ENCODE measurements at regions not wholly inside any gene's neighbourhood (a gene's known extent, or its start where the extent isn't known, plus 50 kb on each side); places are given as distances from the start of the nearest gene placed in this dataset.
"Not testable (repeated sequence)": the region's sequence is repeated elsewhere in the genome, so short reads cannot be mapped to it uniquely, and the experiment has no call there.

DNA sequence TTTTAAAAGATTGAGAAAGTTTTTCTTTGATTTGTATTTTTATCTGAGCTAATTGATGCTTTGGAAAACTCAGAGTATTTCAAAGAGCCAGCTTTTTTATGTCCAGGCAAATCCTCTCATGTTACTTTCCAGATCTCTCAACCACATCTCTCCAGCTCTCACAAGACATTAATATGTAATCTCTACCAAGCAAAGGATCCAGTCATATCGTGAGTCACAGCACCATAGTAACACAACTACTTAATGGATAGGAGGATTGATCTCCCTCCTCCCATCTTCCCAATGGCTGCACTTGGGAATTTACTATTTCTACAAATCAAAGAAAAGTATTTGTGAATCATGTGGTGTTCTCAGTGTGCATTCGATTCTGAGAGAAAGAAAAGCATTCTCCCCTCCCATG, 63.3 kb downstream of the POU4F1 start:
- TF ChIP-seq, protein P1, sequence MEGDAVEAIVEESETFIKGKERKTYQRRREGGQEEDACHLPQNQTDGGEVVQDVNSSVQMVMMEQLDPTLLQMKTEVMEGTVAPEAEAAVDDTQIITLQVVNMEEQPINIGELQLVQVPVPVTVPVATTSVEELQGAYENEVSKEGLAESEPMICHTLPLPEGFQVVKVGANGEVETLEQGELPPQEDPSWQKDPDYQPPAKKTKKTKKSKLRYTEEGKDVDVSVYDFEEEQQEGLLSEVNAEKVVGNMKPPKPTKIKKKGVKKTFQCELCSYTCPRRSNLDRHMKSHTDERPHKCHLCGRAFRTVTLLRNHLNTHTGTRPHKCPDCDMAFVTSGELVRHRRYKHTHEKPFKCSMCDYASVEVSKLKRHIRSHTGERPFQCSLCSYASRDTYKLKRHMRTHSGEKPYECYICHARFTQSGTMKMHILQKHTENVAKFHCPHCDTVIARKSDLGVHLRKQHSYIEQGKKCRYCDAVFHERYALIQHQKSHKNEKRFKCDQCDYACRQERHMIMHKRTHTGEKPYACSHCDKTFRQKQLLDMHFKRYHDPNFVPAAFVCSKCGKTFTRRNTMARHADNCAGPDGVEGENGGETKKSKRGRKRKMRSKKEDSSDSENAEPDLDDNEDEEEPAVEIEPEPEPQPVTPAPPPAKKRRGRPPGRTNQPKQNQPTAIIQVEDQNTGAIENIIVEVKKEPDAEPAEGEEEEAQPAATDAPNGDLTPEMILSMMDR (IDR thresholded peaks at IDR 0.05; ENCODE audit: borderline replicate concordance, insufficient read depth, low read depth, low read length), result no peak
- H3K4me3 ChIP-seq (ENCODE audit: low read depth, low read length), result no peak overlapping the region

DNA sequence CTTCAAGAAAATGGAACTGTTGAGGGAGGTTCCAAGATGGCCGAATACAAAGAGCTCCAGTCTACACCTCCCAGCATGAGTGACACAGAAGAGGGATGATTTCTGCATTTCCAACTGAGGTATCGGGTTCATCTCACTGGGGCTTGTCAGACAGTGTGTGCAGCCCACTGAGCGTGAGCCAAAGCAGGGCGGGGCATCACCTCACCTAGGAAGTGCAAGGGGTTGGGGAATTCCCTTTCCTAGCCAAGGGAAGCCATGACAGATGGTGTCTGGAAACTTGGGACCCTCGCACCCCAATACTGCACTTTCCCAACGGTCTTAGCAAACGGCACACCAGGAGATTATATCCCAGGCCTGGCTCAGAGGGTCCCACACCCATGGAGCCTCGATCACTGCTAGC, 77.3 kb downstream of the POU4F1 start:
- not testable (repeated sequence) for H3K4me3 ChIP-seq (ENCODE audit: low read depth, low read length)

DNA sequence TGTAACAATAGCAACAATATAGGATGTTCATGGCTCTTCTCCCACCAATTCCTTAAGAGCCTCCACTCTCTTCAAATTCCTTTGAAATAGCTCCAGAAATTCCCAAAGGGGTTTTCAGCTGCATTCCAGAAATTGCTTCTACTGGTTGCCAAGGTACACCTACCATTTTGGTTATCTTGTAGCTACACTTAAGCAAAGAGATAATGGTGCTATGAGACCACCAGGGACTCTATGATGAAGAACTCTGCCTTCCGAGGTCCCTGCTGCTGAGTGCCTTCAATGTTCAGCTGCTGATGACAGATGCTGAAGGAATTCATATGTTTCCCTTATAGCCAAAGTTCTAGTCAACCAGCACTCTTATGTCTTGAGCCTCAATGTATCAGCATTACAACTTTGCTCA, 78.4 kb downstream of the POU4F1 start:
- H3K4me3 ChIP-seq (ENCODE audit: low read depth, low read length), result no peak overlapping the region

DNA sequence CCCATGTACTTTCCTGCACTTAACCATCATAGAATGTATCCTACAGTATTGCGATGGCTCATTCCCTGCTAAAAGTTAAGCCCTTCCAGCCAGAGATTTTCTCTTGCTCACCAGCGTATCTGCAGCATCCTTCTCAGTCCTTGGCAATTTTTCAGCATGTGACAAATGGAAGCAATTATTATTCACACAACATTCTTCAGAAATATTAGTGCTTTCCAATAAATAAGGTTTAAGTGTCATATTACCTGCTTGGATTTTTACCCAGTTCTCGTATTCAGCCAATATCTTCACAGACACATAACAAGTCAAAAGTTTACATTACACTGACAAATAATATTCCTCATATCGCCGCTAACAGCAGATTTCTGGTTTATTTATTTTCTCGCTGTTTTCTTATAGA, 82.3 kb downstream of the POU4F1 start:
- H3K4me3 ChIP-seq (ENCODE audit: low read depth, low read length), result no peak overlapping the region
- TF ChIP-seq, protein P1 (IDR thresholded peaks at IDR 0.05; ENCODE audit: borderline replicate concordance, insufficient read depth, low read depth, low read length), result no peak

More for the DNA sequence above, 78.4 kb downstream of the POU4F1 start:
- TF ChIP-seq, protein P1 (IDR thresholded peaks at IDR 0.05; ENCODE audit: borderline replicate concordance, insufficient read depth, low read depth, low read length), result no peak

DNA sequence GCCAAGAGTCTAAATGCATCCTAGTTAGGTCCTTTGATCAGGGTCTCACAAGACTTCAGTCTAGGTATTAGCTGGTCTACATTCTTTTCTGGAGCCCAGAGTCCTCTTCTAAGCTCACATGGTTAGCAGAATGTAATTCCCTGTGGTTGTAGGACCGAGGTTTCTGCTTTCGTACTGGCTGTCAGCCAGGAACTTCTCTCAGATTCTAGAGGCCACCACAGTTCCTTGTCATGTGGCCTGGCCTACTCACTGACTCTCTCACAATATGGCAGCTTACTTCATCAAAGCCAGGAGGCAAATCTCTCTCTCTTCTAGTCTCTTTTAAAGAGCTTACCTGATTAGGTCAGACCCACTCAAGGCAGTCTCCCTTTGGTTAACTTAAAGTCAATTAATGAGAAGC, 82.9 kb downstream of the POU4F1 start:
- TF ChIP-seq, protein P1 (IDR thresholded peaks at IDR 0.05; ENCODE audit: borderline replicate concordance, insufficient read depth, low read depth, low read length), result no peak

DNA sequence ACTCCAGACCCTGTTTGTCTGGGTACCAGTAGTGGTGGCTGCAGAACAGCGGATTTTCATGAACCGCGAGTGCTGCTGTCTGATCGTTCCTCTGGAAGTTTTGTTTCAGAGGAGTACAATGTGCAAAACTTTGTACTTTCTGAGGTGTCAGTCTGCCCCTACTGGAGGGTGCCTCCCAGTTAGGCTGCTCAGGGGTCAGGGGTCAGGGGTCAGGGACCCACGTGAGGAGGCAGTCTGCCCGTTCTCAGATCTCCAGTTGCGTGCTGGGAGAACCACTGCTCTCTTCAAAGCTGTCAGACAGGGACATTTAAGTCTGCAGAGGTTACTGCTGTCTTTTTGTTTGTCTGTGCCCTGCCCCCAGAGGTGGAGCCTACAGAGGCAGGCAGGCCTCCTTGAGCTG, 84.9 kb downstream of the POU4F1 start:
- not testable (repeated sequence) for H3K4me3 ChIP-seq (ENCODE audit: low read depth, low read length)

More for the DNA sequence above, 82.9 kb downstream of the POU4F1 start:
- H3K4me3 ChIP-seq (ENCODE audit: low read depth, low read length), result no peak overlapping the region

DNA sequence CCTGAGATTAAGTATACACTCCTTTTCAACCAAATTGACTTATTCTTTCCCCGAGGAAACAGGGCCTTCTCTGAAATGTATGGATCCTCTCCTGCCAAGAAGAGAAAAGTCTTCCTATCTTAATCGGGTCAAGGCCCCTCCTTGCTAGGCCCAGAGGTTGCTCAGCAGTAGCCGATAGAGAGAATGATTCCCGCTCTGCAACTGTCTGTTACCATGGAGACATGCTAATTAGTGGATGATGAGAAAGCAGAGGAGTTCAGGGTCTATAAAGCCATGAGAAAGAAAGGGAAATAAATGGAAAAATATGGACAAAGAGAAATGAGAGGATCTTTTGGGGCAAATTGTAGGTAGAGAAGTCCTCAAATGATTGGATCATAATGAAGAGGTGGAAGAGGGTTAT, 103.5 kb downstream of the POU4F1 start:
- TF ChIP-seq, protein P1 (IDR thresholded peaks at IDR 0.05; ENCODE audit: borderline replicate concordance, insufficient read depth, low read depth, low read length), result no peak
- H3K4me3 ChIP-seq (ENCODE audit: low read depth, low read length), result no peak overlapping the region

DNA sequence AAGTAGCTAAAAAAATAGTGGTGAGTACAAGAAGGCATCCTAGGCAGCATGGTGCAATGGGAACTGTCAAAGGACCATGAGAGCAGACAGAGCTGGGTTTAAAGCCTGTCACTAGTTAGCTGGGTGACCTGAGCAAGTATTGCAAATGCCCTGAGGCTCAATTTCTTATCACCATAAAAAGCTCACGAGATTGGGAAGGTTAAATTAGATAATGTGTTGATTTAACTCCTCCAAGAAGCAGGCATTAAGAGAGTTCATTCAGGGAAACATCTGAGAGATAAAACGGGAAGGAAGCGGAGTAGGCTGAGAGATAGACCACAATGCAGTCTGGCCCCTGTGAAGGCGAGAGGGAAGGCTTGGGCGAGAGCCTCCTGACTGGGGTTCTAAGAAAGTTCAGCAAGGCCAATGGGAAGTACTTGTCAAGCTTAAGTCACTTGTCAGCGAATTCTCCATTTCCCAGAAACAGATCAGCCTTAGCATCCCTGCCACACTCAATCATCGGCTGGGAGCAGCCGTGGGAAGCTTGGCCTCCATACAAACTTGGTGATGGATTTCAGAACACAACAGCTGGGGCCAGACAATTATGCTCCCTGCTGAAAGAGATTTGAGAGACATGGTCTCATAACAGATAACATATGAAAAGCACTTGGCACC, 105.5 kb downstream of the POU4F1 start:
- TF ChIP-seq, protein P1 (IDR thresholded peaks at IDR 0.05; ENCODE audit: borderline replicate concordance, insufficient read depth, low read depth, low read length), result no peak
- no peak overlapping the region for H3K4me3 ChIP-seq (ENCODE audit: low read depth, low read length)
